Activated T-helper 1 cell treated with anti-CD3 and anti-CD28 coated beads, Interleukin-12 subunit alpha, Interleukin-12 subunit beta, Interleukin-2, Interleukin-4 antibody, amounts not matched to agents 30 ng/mL and 10 ng/mL and 1 ng/mL, durations not matched to agents 14 hours and 24 hours and 36 hours (primary cell): ENCODE measurements at regions not wholly inside any gene's neighbourhood (a gene's known extent, or its start where the extent isn't known, plus 50 kb on each side); places are given as distances from the start of the nearest gene placed in this dataset.
"Not testable (repeated sequence)": the region's sequence is repeated elsewhere in the genome, so short reads cannot be mapped to it uniquely, and the experiment has no call there.

Experiments used
- DNase-seq: peaks from one replicate; pipeline ENCODE4 v3.0.0; 2021; ENCODE audit warnings: low spot score
- H3K27ac Mint-ChIP-seq: one replicate; pipeline ENCODE4 v1.8.0; 2021; ENCODE audit warnings: mild to moderate bottlenecking, mixed read lengths
- H3K27me3 Mint-ChIP-seq: one replicate; pipeline ENCODE4 v1.8.0; 2022; ENCODE audit warnings: mild to moderate bottlenecking, moderate library complexity, mixed read lengths; ENCODE audit not compliant: insufficient read depth
- H3K36me3 Mint-ChIP-seq: one replicate; pipeline ENCODE4 v1.8.0; 2021; ENCODE audit warnings: low read depth, mixed read lengths
- H3K4me1 Mint-ChIP-seq: one replicate; pipeline ENCODE4 v1.8.0; 2021; ENCODE audit warnings: low read depth, mixed read lengths
- H3K4me3 Mint-ChIP-seq: one replicate; pipeline ENCODE4 v1.8.0; 2021; ENCODE audit warnings: mild to moderate bottlenecking, moderate library complexity, mixed read lengths
- H3K9me3 Mint-ChIP-seq: one replicate; pipeline ENCODE4 v1.8.0; 2021; ENCODE audit warnings: mixed read lengths
- intact Hi-C: fragments of 100-400 bp; cut with micrococcal nuclease; formaldehyde crosslinking; loops from one replicate; pipeline ENCODE4 v1.15.1; 2024

DNA sequence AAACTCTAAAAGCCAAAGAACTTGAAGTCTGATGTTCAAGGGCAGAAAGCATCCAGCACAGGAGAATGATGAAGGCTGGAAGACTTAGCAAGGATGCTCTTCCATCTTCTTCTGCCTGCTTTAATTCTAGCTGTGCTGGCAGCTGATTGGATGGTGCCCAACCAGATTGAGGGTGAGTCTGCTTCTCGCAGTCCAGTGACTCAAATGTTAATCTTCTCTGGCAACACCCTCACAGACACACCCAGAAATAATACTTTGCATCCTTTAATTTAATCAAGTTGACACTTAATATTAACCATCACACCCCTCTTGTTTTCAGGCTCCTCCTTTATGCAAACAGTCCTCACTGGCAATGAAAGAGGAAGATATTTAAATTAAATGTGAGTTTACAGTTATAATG, 321.7 kb downstream of the TEX13C start:
- H3K36me3 Mint-ChIP-seq = no peaks in the 10 kb centered on the region

GRCh38 chrX:125646195-125646594, 326.5 kb downstream of the TEX13C start:
- H3K36me3 Mint-ChIP-seq = no peaks in the 10 kb centered on the region
- no peaks in the 10 kb centered on the region for H3K4me1 Mint-ChIP-seq
- H3K27me3 Mint-ChIP-seq = no peaks in the 10 kb centered on the region
- no peaks in the 10 kb centered on the region for H3K9me3 Mint-ChIP-seq
- H3K4me3 Mint-ChIP-seq = no peak overlapping the region
- no peak overlapping the region for H3K27ac Mint-ChIP-seq
- intact Hi-C loops = no loop called here
- DNase-seq = no peak

More for the DNA sequence above, 321.7 kb downstream of the TEX13C start:
- Mint-ChIP-seq H3K4me3 (no peak overlapping the region), H3K4me1 (no peaks in the 10 kb centered on the region), H3K9me3 (no peaks in the 10 kb centered on the region), H3K27ac (no peak overlapping the region), H3K27me3 (no peaks in the 10 kb centered on the region)
- intact Hi-C loops = no loop called here
- no peak for DNase-seq

DNA sequence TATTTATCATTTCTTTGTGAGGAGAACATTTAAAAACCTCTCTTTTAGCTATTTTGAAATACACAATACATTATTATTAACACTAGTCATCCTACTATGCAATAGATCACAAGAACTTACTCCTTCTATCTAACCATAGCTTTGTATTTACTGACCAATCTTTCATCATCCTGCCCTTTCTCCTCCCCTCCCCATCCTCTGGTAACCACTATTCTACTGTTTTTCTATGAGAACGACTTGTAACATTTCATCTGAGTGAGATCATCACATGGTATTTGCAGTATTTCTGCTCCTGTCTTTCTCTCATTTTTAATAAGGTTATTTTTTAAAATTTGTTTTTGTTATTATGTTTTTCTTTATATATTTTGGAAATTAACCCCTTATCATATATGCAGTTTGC, 331.8 kb downstream of the TEX13C start:
- H3K4me3 Mint-ChIP-seq = no peak overlapping the region
- intact Hi-C loops = no loop called here
- DNase-seq = no peak
- H3K4me1 Mint-ChIP-seq = no peaks in the 10 kb centered on the region
- no peaks in the 10 kb centered on the region for H3K9me3 Mint-ChIP-seq
- H3K27ac Mint-ChIP-seq = no peak overlapping the region
- no peaks in the 10 kb centered on the region for H3K27me3 Mint-ChIP-seq
- no peaks in the 10 kb centered on the region for H3K36me3 Mint-ChIP-seq

DNA sequence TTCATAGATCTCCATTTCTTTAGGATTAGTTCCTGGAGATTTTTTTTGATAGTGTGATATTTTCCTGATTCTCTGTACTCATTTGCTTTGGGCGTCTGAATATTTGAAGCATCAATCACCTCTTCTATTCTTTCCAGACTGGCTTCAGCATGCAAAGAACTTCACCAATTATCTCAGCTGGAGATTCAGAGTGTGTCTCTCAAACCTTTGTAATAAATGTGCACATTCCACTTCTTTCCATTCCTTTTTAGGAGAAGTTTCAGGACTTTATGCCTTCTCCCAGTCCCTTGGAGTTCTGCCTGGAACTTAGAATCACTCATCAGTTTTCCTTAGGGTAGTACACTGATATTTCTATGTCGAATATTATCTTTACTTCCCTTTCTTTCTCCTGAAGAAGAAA, 334.8 kb downstream of the TEX13C start:
- no peak overlapping the region for H3K4me3 Mint-ChIP-seq
- no peaks in the 10 kb centered on the region for H3K4me1 Mint-ChIP-seq
- H3K27ac Mint-ChIP-seq = no peak overlapping the region
- H3K9me3 Mint-ChIP-seq = no peaks in the 10 kb centered on the region
- H3K36me3 Mint-ChIP-seq = no peaks in the 10 kb centered on the region
- intact Hi-C loops = no loop called here
- DNase-seq = no peak
- H3K27me3 Mint-ChIP-seq = no peaks in the 10 kb centered on the region

- H3K27me3 Mint-ChIP-seq = no peaks in the 10 kb centered on the region
- H3K27ac Mint-ChIP-seq = no peak overlapping the region
- intact Hi-C loops = no loop called here
- no peaks in the 10 kb centered on the region for H3K9me3 Mint-ChIP-seq
- DNase-seq = no peak
- H3K4me1 Mint-ChIP-seq = no peaks in the 10 kb centered on the region
- no peak overlapping the region for H3K4me3 Mint-ChIP-seq
- H3K36me3 Mint-ChIP-seq = no peaks in the 10 kb centered on the region
These were observed 354.1 kb downstream of the TEX13C start for GRCh38 chrX:125673758-125674157.

DNA sequence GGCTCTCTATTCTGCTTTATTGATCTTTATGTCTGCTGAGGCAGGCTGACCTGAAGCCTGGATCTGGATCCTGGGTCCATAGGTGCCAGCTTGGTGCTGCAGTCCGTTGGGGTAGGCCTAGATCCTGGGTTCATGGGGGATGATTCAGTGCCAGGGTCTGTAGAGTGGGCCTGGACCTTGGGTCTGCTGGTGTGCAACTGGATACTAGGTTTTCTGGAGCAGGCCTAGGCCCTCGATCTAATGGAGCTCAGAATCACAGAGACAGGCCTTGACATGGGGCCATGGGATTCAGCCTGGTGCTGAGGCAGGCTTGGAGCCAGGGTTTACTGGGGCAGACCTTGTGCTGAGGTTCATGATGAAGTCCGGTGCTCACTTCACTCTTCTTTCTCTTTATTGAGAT, 358.6 kb downstream of the TEX13C start:
- H3K9me3 Mint-ChIP-seq = no peaks in the 10 kb centered on the region
- H3K27ac Mint-ChIP-seq = no peak overlapping the region
- no peaks in the 10 kb centered on the region for H3K4me1 Mint-ChIP-seq
- no peak for DNase-seq
- H3K4me3 Mint-ChIP-seq = no peak overlapping the region
- H3K27me3 Mint-ChIP-seq = no peaks in the 10 kb centered on the region
- H3K36me3 Mint-ChIP-seq = no peaks in the 10 kb centered on the region
- intact Hi-C loops = no loop called here

DNA sequence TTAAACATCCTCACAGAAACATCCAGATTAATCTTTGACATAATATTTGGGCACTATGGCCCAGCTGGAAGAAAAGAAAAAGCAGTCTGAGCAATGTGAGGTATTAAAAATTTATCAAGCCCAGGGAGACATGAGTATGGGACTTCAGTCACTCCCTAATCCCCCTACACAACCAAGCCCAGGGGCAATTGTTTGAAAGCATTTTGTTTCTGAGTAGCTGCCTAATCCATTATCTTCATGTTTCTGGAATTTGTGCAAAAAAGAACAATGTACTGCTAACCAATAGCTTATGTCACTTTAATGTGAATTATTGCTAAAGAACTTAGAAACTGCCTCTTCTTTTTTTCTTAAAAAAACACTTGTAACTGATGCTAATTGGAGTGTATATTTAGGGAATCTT, 360.7 kb downstream of the TEX13C start:
- H3K36me3 Mint-ChIP-seq = no peaks in the 10 kb centered on the region
- no peaks in the 10 kb centered on the region for H3K27me3 Mint-ChIP-seq
- H3K27ac Mint-ChIP-seq = no peak overlapping the region
- no peaks in the 10 kb centered on the region for H3K9me3 Mint-ChIP-seq
- no peak overlapping the region for H3K4me3 Mint-ChIP-seq
- DNase-seq = no peak
- intact Hi-C loops = no loop called here
- H3K4me1 Mint-ChIP-seq = no peaks in the 10 kb centered on the region

- DNase-seq = no peak
- Mint-ChIP-seq H3K36me3 (no peaks in the 10 kb centered on the region), H3K4me1 (no peaks in the 10 kb centered on the region), H3K27me3 (no peaks in the 10 kb centered on the region), H3K4me3 (no peak overlapping the region), H3K9me3 (no peaks in the 10 kb centered on the region), H3K27ac (no peak overlapping the region)
- intact Hi-C loops = no loop called here
These were observed 361.4 kb downstream of the TEX13C start for GRCh38 chrX:125681058-125681457.

GRCh38 chrX:125681507-125681906, 361.8 kb downstream of the TEX13C start:
- Mint-ChIP-seq H3K36me3 (no peaks in the 10 kb centered on the region), H3K4me3 (no peak overlapping the region), H3K4me1 (no peaks in the 10 kb centered on the region), H3K27ac (no peak overlapping the region), H3K9me3 (no peaks in the 10 kb centered on the region), H3K27me3 (no peaks in the 10 kb centered on the region)
- intact Hi-C loops = no loop called here
- DNase-seq = no peak

GRCh38 chrX:125690522-125690921, 370.9 kb downstream of the TEX13C start:
- H3K4me3 Mint-ChIP-seq, H3K27ac Mint-ChIP-seq, H3K4me1 Mint-ChIP-seq, H3K9me3 Mint-ChIP-seq, intact Hi-C loops, H3K36me3 Mint-ChIP-seq, DNase-seq, H3K27me3 Mint-ChIP-seq: not testable (repeated sequence)

GRCh38 chrX:125694171-125694570, 374.5 kb downstream of the TEX13C start:
- no peaks in the 10 kb centered on the region for H3K36me3 Mint-ChIP-seq
- no peak for DNase-seq
- no peaks in the 10 kb centered on the region for H3K27me3 Mint-ChIP-seq
- no peaks in the 10 kb centered on the region for H3K9me3 Mint-ChIP-seq
- intact Hi-C loops = no loop called here
- no peak overlapping the region for H3K27ac Mint-ChIP-seq
- H3K4me1 Mint-ChIP-seq = no peaks in the 10 kb centered on the region
- H3K4me3 Mint-ChIP-seq = no peak overlapping the region

DNA sequence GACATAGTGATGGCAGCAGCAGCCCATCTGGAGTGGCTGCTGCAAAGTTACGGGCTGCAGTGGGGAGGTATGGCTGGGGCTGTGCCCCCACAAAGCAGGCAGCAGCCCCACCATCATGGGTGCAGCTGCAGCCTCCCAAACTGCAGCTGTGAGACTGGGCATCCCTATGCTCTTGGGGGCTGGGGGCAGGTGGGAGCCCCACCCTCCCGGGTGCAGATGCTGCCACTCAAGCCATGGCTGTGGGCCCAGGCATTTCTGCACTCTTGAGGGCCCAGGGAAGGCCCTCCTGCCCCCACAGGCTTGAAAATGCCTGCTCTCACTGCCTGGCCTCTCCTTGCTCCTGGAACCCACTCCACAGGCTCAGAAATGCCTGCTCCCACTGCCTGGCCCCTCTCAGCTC, 389.4 kb downstream of the TEX13C start:
- Mint-ChIP-seq H3K4me3 (no peak overlapping the region), H3K27ac (no peak overlapping the region), H3K4me1 (no peaks in the 10 kb centered on the region), H3K36me3 (no peaks in the 10 kb centered on the region), H3K9me3 (no peaks in the 10 kb centered on the region), H3K27me3 (no peaks in the 10 kb centered on the region)
- intact Hi-C loops = no loop called here
- no peak for DNase-seq

DNA sequence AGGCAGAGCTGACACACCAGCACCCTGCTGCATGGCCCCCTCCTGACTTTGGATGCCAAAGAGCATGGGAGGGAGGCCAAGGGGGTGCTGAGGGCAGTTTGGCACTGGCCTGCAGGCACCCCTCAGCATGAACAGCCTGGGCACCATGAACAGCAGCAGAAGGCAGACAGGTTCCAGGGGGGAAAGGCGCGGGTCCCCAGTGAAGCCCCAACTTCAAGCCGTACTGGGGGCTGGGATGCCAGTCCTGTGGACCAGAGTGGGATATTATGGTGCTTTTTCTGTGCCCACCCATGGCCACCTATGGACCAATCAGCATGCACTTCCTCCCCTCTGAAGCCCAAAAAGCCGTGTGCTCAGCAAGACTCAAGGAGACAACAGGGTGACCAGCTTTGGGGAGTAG, 389.9 kb downstream of the TEX13C start:
- H3K27me3 Mint-ChIP-seq = no peaks in the 10 kb centered on the region
- H3K36me3 Mint-ChIP-seq = no peaks in the 10 kb centered on the region
- H3K27ac Mint-ChIP-seq = no peak overlapping the region
- DNase-seq = no peak
- intact Hi-C loops = no loop called here
- no peaks in the 10 kb centered on the region for H3K4me1 Mint-ChIP-seq
- no peaks in the 10 kb centered on the region for H3K9me3 Mint-ChIP-seq
- no peak overlapping the region for H3K4me3 Mint-ChIP-seq

DNA sequence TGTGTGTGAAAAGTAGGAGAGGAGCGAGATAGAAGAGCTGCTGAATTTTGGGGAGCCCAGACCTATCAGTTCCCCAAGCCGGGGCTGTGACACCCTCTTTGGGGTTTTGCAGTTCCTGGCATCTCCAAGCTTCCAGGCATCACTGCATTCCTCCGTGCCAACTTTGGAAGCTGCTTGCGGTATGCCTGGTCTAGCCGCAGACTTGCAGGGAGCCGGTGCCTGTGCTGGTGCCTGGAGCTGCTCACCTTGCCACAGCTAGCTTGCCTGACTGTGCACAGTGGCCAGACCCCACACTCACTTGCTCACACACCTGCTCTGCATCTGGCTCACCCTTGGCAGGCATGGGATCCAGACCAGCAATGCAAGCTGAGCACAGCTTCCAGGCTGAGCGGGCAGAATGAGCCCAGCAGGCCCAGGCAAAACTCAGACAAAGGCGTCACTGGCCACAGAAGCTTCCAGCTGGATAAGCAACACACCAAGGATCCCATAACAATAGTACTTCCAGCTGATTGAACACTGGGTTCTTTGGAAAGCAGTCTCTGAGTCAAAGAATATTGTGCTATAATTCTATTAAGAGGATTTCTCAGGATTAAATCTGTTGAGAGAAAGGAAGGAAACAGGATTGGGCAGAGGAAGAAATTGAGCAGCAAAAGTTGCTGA, 390.9 kb downstream of the TEX13C start:
- no peaks in the 10 kb centered on the region for H3K9me3 Mint-ChIP-seq
- H3K36me3 Mint-ChIP-seq = no peaks in the 10 kb centered on the region
- intact Hi-C loops = no loop called here
- H3K4me3 Mint-ChIP-seq = no peak overlapping the region
- no peaks in the 10 kb centered on the region for H3K4me1 Mint-ChIP-seq
- H3K27ac Mint-ChIP-seq = no peak overlapping the region
- H3K27me3 Mint-ChIP-seq = no peaks in the 10 kb centered on the region
- DNase-seq = no peak
